HepG2 (cell line): ENCODE measurements at regions not wholly inside any gene's neighbourhood (a gene's known extent, or its start where the extent isn't known, plus 50 kb on each side); places are given as distances from the start of the nearest gene placed in this dataset.

Source experiments
- CHD2 ChIP-seq: IDR thresholded peaks from 2 replicates; pipeline ENCODE4 v1.6.1; 2011; ENCODE audit warnings: low read depth, low read length, improper control_type of control experiment
- ESRRA ChIP-seq: sonication (generic); formaldehyde crosslinking; IDR thresholded peaks from 2 replicates; pipeline ENCODE4 v1.5.1; 2020; ENCODE audit warnings: mild to moderate bottlenecking, low read depth, missing genetic modification reagents
- GTF2F1 ChIP-seq: fragments of 150-350 bp; IDR thresholded peaks from 2 replicates; pipeline ENCODE4 v1.6.1; 2014; ENCODE audit warnings: low read length
- KDM4B ChIP-seq: sonication (generic); formaldehyde crosslinking; IDR thresholded peaks from 2 replicates; pipeline ENCODE4 v1.4.0; 2020; ENCODE audit warnings: missing genetic modification reagents
- KDM5A ChIP-seq: fragments of 200-600 bp; sonication (generic); IDR thresholded peaks from 2 replicates; pipeline ENCODE4 v1.7.0; 2018; ENCODE audit warnings: antibody characterized with exemption, mild to moderate bottlenecking, low read length, borderline replicate concordance
- NFATC3 ChIP-seq: sonication (generic); formaldehyde crosslinking; IDR thresholded peaks from 2 replicates; pipeline ENCODE4 v1.5.1; 2020; ENCODE audit warnings: mild to moderate bottlenecking, missing genetic modification reagents
- ZNF446 ChIP-seq: sonication (generic); formaldehyde crosslinking; IDR thresholded peaks from 2 replicates; pipeline ENCODE4 v1.5.0; 2020; ENCODE audit warnings: mild to moderate bottlenecking, missing genetic modification reagents
- ZSCAN20 ChIP-seq: sonication (generic); formaldehyde crosslinking; IDR thresholded peaks from 2 replicates; pipeline ENCODE4 v1.4.0; 2020; ENCODE audit warnings: missing genetic modification reagents, mild to moderate bottlenecking, borderline replicate concordance
- TF ChIP-seq, protein P1 (sequence below): sonication (generic); formaldehyde crosslinking; IDR thresholded peaks from 2 replicates; pipeline ENCODE4 v1.8.0; 2022; ENCODE audit warnings: mild to moderate bottlenecking, missing genetic modification reagents, borderline replicate concordance
- TF ChIP-seq, protein P2 (sequence below): sonication (generic); formaldehyde crosslinking; IDR thresholded peaks from 2 replicates; pipeline ENCODE4 v1.5.0; 2020; ENCODE audit warnings: mild to moderate bottlenecking, missing genetic modification reagents, moderate library complexity

DNA sequence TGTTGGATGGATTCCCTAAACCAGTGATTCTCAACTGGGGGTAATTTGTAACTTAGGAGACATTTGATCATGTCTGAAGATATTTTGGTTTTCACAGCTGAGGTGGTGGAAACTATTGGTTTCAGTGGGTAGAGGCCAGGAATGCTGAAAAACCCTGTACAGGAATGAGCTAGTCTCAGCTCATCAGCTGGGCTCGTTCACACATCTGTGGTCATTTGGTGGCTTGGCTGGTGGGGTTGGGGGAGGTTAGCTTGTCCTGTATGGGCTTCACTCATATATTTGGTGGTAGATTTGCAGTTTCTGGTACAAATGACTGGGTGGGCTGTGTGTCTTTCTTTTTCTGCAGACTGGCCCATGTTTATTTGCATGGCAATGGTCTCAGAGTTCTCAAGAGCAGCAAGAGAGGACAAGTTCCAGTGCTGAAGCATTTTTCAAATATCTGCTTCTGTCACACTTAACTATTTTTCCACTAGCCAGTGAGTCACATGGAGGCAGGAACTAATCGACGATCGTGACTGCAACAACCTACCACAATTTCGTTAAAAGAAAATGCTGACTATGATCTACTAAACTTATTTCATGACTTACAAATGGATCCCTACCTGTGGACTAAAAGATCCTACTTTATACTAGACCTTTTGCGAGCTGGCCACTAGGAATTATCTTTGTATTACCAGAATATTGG is 321.7 kb upstream of the PLXNA2 start:
- TF ChIP-seq NFATC3 (CRISPR knock-in tag) (no peak), CHD2 (no peak), ZNF446 (CRISPR knock-in tag) (no peak), ESRRA (CRISPR knock-in tag) (no peak), GTF2F1 (no peak), KDM4B (CRISPR knock-in tag) (no peak), ZSCAN20 (no peak), KDM5A (no peak)
- TF ChIP-seq, protein P1, sequence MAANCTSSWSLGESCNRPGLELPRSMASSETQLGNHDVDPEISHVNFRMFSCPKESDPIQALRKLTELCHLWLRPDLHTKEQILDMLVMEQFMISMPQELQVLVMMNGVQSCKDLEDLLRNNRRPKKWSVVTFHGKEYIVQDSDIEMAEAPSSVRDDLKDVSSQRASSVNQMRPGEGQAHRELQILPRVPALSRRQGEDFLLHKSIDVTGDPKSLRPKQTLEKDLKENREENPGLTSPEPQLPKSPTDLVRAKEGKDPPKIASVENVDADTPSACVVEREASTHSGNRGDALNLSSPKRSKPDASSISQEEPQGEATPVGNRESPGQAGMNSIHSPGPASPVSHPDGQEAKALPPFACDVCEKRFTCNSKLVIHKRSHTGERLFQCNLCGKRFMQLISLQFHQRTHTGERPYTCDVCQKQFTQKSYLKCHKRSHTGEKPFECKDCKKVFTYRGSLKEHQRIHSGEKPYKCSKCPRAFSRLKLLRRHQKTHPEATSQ (CRISPR knock-in tag) = no peak
- TF ChIP-seq, protein P2, sequence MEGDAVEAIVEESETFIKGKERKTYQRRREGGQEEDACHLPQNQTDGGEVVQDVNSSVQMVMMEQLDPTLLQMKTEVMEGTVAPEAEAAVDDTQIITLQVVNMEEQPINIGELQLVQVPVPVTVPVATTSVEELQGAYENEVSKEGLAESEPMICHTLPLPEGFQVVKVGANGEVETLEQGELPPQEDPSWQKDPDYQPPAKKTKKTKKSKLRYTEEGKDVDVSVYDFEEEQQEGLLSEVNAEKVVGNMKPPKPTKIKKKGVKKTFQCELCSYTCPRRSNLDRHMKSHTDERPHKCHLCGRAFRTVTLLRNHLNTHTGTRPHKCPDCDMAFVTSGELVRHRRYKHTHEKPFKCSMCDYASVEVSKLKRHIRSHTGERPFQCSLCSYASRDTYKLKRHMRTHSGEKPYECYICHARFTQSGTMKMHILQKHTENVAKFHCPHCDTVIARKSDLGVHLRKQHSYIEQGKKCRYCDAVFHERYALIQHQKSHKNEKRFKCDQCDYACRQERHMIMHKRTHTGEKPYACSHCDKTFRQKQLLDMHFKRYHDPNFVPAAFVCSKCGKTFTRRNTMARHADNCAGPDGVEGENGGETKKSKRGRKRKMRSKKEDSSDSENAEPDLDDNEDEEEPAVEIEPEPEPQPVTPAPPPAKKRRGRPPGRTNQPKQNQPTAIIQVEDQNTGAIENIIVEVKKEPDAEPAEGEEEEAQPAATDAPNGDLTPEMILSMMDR = no peak
